ENCODE measurements at regions not wholly inside any gene's neighbourhood (a gene's known extent, or its start where the extent isn't known, plus 50 kb on each side); places are given as distances from the start of the nearest gene placed in this dataset.
A peak's percentile ranks its signal among the peaks of the same experiment; 100 is the strongest.

GRCh38 chr9:78805771-78806170 lies 508.8 kb downstream of the PSAT1 start:
- DNase-seq (ENCODE audit: low spot score): no peak

GRCh38 chr9:78806492-78807160 lies 509.7 kb downstream of the PSAT1 start:
- DNase-seq (ENCODE audit: low spot score): no peak

- no peak for DNase-seq (ENCODE audit: low spot score)
Observed at GRCh38 chr9:78807286-78807685, 510.4 kb downstream of the PSAT1 start.

GRCh38 chr9:78808048-78808447 lies 511.1 kb downstream of the PSAT1 start:
- no peak for DNase-seq (ENCODE audit: low spot score)

GRCh38 chr9:78811622-78812276 lies 514.8 kb downstream of the PSAT1 start:
- peak; percentile 37 for DNase-seq (ENCODE audit: low spot score)

- DNase-seq (ENCODE audit: low spot score): no peak
Observed at GRCh38 chr9:78812665-78813064, 515.7 kb downstream of the PSAT1 start.

- no peak for DNase-seq (ENCODE audit: low spot score)
Observed at GRCh38 chr9:78813602-78814180, 516.8 kb downstream of the PSAT1 start.

- DNase-seq (ENCODE audit: low spot score): peak; percentile 67
Observed at GRCh38 chr9:78821126-78821822, 524.3 kb downstream of the PSAT1 start.

- peak; percentile 4 for DNase-seq (ENCODE audit: low spot score)
Observed at GRCh38 chr9:78826527-78826926, 529.6 kb downstream of the PSAT1 start.

- no peak for DNase-seq (ENCODE audit: low spot score)
Observed at GRCh38 chr9:78828521-78828920, 531.6 kb downstream of the PSAT1 start.

- DNase-seq (ENCODE audit: low spot score): no peak
Observed at GRCh38 chr9:78830301-78830700, 533.4 kb downstream of the PSAT1 start.

GRCh38 chr9:78831726-78832125 lies 534.8 kb downstream of the PSAT1 start:
- no peak for DNase-seq (ENCODE audit: low spot score)

GRCh38 chr9:78835928-78836450 lies 539.1 kb downstream of the PSAT1 start:
- no peak for DNase-seq (ENCODE audit: low spot score)

- no peak for DNase-seq (ENCODE audit: low spot score)
Observed at GRCh38 chr9:78839252-78839651, 542.3 kb downstream of the PSAT1 start.

GRCh38 chr9:78848061-78848460 lies 551.1 kb downstream of the PSAT1 start:
- DNase-seq (ENCODE audit: low spot score): no peak

- DNase-seq (ENCODE audit: low spot score): no peak
Observed at GRCh38 chr9:78856144-78856543, 559.2 kb downstream of the PSAT1 start.

GRCh38 chr9:78856781-78857180 lies 559.9 kb downstream of the PSAT1 start:
- DNase-seq (ENCODE audit: low spot score): no peak

GRCh38 chr9:78857373-78858225 lies 560.7 kb downstream of the PSAT1 start:
- no peak for DNase-seq (ENCODE audit: low spot score)

- DNase-seq (ENCODE audit: low spot score): no peak
Observed at GRCh38 chr9:78858266-78858665, 561.3 kb downstream of the PSAT1 start.

GRCh38 chr9:78860801-78861475 lies 564.0 kb downstream of the PSAT1 start:
- DNase-seq (ENCODE audit: low spot score): no peak

GRCh38 chr9:78863531-78863930 lies 566.6 kb downstream of the PSAT1 start:
- no peak for DNase-seq (ENCODE audit: low spot score)

Data from pons (tissue), 1 donor.